Peyer's patch (tissue), 4 donors: ENCODE measurements at regions not wholly inside any gene's neighbourhood (a gene's known extent, or its start where the extent isn't known, plus 50 kb on each side); places are given as distances from the start of the nearest gene placed in this dataset.

Experiments used
- CTCF ChIP-seq, 6 experiments: fragments of 450-650 bp in 4 of 6; fragments of 200-600 bp in 2 of 6; sonication (generic) in 1 of 6; IDR thresholded peaks; one replicate each; pipeline ENCODE4 v1.5.1; 2017 to 2019; ENCODE audit warnings: antibody characterized with exemption in 6 of 6, mild to moderate bottlenecking in 3 of 6, moderate library complexity in 1 of 6
- POLR2A ChIP-seq, 2 donors: fragments of 450-650 bp; IDR thresholded peaks; one replicate each; pipeline ENCODE4 v1.5.1; 2017; ENCODE audit warnings: antibody characterized with exemption in 2 of 2, mild to moderate bottlenecking in 2 of 2, moderate library complexity in 2 of 2

GRCh38 chr5:6961123-6961522, 247.9 kb downstream of the TENT4A start:
- TF ChIP-seq POLR2A (IDR thresholded peaks at IDR 0.05), result no peak
- TF ChIP-seq CTCF (IDR thresholded peaks at IDR 0.05), result no peak
